Nephron progenitor cell (in vitro differentiated cells): ENCODE measurements at regions not wholly inside any gene's neighbourhood (a gene's known extent, or its start where the extent isn't known, plus 50 kb on each side); places are given as distances from the start of the nearest gene placed in this dataset.

Experiments
- DNase-seq: peaks from one replicate; pipeline ENCODE4 v3.0.0; 2021
- H3K27ac Mint-ChIP-seq: 2 replicates; pipeline ENCODE4 v1.8.0; 2021; ENCODE audit warnings: mild to moderate bottlenecking, moderate library complexity, mixed read lengths
- H3K27me3 Mint-ChIP-seq: 2 replicates; pipeline ENCODE4 v1.8.0; 2021; ENCODE audit warnings: mild to moderate bottlenecking, low read depth, mixed read lengths; ENCODE audit not compliant: poor library complexity
- H3K36me3 Mint-ChIP-seq: 2 replicates; pipeline ENCODE4 v1.8.0; 2021; ENCODE audit warnings: low read depth, mixed read lengths
- H3K4me1 Mint-ChIP-seq: 2 replicates; pipeline ENCODE4 v1.8.0; 2021; ENCODE audit warnings: mixed read lengths
- H3K4me3 Mint-ChIP-seq: 2 replicates; pipeline ENCODE4 v1.8.0; 2021; ENCODE audit warnings: mild to moderate bottlenecking, moderate library complexity, mixed read lengths
- H3K9me3 Mint-ChIP-seq: 2 replicates; pipeline ENCODE4 v1.8.0; 2021; ENCODE audit warnings: mild to moderate bottlenecking, moderate library complexity, mixed read lengths
- CTCF ChIP-seq: fragments of 200-600 bp; sonication (generic); IDR thresholded peaks from 2 replicates; pipeline ENCODE4 v1.5.0; 2021; ENCODE audit warnings: antibody characterized with exemption

- H3K4me3 Mint-ChIP-seq = no peak overlapping the region
- no peak for DNase-seq
- peaks cover 8% of the 10 kb centered on the region for H3K4me1 Mint-ChIP-seq
- H3K9me3 Mint-ChIP-seq = peaks cover 4% of the 10 kb centered on the region
- no peak overlapping the region for H3K27ac Mint-ChIP-seq
- no peak for TF ChIP-seq CTCF
- peaks cover 3% of the 10 kb centered on the region for H3K27me3 Mint-ChIP-seq
- H3K36me3 Mint-ChIP-seq = no peaks in the 10 kb centered on the region
These were observed 140.7 kb upstream of the TMC3 start for GRCh38 chr15:81514725-81515124.

GRCh38 chr15:81511138-81511537 lies 137.1 kb upstream of the TMC3 start:
- TF ChIP-seq CTCF = no peak
- Mint-ChIP-seq H3K4me3 (no peak overlapping the region), H3K27me3 (peaks cover 4% of the 10 kb centered on the region), H3K9me3 (no peaks in the 10 kb centered on the region), H3K27ac (no peak overlapping the region), H3K36me3 (no peaks in the 10 kb centered on the region), H3K4me1 (peaks cover 8% of the 10 kb centered on the region)
- DNase-seq = no peak

GRCh38 chr15:81507831-81508230 lies 133.8 kb upstream of the TMC3 start:
- Mint-ChIP-seq H3K4me1 (peaks cover 8% of the 10 kb centered on the region), H3K27ac (no peak overlapping the region), H3K36me3 (no peaks in the 10 kb centered on the region), H3K27me3 (peaks cover 3% of the 10 kb centered on the region), H3K4me3 (no peak overlapping the region), H3K9me3 (no peaks in the 10 kb centered on the region)
- no peak for TF ChIP-seq CTCF
- no peak for DNase-seq

GRCh38 chr15:81506936-81507335 lies 132.9 kb upstream of the TMC3 start:
- Mint-ChIP-seq H3K4me3 (no peak overlapping the region), H3K27me3 (peaks cover 3% of the 10 kb centered on the region), H3K27ac (no peak overlapping the region), H3K4me1 (peaks cover 8% of the 10 kb centered on the region), H3K9me3 (no peaks in the 10 kb centered on the region), H3K36me3 (no peaks in the 10 kb centered on the region)
- TF ChIP-seq CTCF = no peak
- no peak for DNase-seq

- no peaks in the 10 kb centered on the region for H3K36me3 Mint-ChIP-seq
- H3K27me3 Mint-ChIP-seq = peaks cover 3% of the 10 kb centered on the region
- no peak overlapping the region for H3K27ac Mint-ChIP-seq
- no peak overlapping the region for H3K4me3 Mint-ChIP-seq
- no peaks in the 10 kb centered on the region for H3K9me3 Mint-ChIP-seq
- no peak for TF ChIP-seq CTCF
- peaks cover 5% of the 10 kb centered on the region for H3K4me1 Mint-ChIP-seq
- DNase-seq = no peak
These were observed 132.1 kb upstream of the TMC3 start for GRCh38 chr15:81506071-81506470.

- Mint-ChIP-seq H3K4me1 (peaks cover 2% of the 10 kb centered on the region), H3K4me3 (no peak overlapping the region), H3K27me3 (peaks cover 3% of the 10 kb centered on the region), H3K9me3 (peaks cover 11% of the 10 kb centered on the region), H3K27ac (no peak overlapping the region), H3K36me3 (peaks cover 10% of the 10 kb centered on the region)
- no peak for DNase-seq
- TF ChIP-seq CTCF = no peak
These were observed 130.3 kb upstream of the TMC3 start for GRCh38 chr15:81504170-81504905.
